ENCODE measurements at regions not wholly inside any gene's neighbourhood (a gene's known extent, or its start where the extent isn't known, plus 50 kb on each side); places are given as distances from the start of the nearest gene placed in this dataset.
A peak's percentile ranks its signal among the peaks of the same experiment; 100 is the strongest.
"Not testable (repeated sequence)": the region's sequence is repeated elsewhere in the genome, so short reads cannot be mapped to it uniquely, and the experiment has no call there.

GRCh38 chr11:45754741-45755140, 50.2 kb upstream of the SLC35C1 start:
- no peak for DNase-seq (ENCODE audit: low read depth, low spot score)

GRCh38 chr11:45754261-45754709, 50.7 kb upstream of the SLC35C1 start:
- peak; percentile 24 for DNase-seq (ENCODE audit: low read depth, low spot score)

GRCh38 chr11:45752106-45752505, 52.8 kb upstream of the SLC35C1 start:
- no peak for DNase-seq (ENCODE audit: low read depth, low spot score)

- peak; percentile 9 for DNase-seq (ENCODE audit: low read depth, low spot score)
Observed at GRCh38 chr11:45751430-45751829, 53.5 kb upstream of the SLC35C1 start.

- no peak for DNase-seq (ENCODE audit: low read depth, low spot score)
Observed at GRCh38 chr11:45750439-45750838, 54.5 kb upstream of the SLC35C1 start.

DNA sequence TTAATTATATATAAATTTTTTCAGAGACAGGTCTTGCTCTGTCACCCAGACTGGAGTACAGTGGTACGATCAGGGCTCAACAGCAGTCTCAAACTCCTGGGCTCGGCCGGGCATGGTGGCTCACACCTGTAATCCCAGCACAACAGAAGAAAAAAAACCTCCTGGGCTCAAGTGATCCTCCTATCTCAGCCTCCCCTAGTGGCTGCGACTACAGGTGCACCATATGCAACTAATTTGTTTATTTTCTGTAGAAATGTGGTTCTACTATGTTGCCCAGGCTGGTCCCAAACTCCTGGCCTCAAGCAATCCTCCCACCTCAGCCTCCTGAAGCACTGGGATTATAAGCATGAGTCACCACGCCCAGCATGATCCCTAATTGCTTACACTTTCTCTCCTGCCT, 56.1 kb upstream of the SLC35C1 start:
- no peak for DNase-seq (ENCODE audit: low read depth, low spot score)

DNA sequence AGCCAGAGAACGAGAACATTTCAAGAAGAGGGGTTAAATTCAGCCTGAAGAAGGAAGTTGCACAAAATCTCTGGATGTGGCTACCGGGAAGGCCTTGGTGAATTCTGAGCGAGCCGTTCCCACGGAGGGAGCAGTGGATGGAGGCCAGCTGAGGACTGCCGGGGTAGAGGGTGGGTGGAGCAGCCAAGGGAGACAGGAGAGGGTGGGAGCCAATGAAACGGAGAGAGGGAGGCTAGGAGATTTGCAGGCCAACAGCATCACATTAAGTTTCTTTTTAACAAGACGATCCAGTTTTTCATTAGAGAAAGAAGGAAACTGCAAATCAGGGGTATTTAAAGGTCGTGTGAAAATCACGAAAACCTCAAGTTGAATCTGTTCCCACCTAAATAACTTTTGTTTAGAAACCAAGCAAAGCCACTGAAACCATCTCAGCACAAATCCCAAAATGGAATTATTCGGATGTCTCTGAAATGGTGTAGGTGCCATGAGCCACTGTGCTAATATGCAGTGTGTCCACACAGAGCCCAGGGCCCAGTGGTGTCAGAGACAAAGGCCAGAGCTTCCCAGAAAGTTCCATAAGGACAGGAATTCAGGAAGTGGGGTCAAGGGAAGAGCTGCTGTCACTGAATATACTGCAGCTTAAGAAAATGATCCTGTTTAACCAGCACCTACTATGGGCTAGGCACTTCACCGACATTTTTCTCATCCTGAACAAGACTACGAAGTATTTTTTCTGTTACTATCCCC, 59.7 kb upstream of the SLC35C1 start:
- peak; percentile 58 for DNase-seq (ENCODE audit: low read depth, low spot score)

DNA sequence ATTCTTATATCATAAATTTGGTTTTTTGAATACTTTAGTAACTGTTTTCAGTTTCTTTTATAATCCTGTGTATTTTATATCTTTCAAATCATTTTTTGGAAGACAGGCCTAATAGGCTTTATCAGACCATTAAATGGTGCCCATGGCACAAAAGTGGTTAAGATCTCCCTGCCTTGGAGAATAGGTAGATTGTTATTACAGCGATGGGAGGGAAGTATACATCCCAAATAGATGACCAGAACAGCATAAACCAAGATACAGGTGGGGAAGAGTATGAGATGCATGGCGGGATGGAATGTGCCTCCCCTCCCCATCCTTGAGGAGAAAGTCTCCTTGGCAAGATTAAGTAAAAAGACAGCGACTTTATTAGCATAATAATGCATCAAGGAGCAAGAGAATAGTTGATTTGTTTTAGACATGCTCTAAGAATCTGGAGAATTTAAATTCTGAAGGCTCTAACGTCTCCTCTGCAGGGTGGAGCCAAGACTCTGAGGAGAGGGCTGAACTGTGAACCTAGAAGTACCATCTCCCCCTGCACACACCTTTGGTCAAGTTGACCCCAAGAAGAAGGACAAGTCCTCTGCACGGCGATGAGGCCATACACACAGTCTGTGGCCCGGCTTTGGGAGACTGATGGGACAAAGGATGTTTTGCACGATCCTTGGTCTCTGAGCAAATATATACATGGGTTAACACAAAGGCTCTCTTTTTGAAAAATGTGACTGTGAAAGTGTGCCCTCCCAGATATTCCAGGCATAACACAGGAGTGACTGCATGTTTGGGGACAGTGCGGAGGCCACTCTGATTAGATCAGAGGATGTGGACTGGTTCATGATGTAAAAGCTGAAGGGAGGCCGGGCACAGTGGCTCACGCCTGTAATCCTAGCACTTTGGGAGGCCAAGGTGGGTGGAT, 61.1 kb upstream of the SLC35C1 start:
- DNase-seq (ENCODE audit: low read depth, low spot score), result no peak

GRCh38 chr11:45741582-45741981, 63.4 kb upstream of the SLC35C1 start:
- DNase-seq (ENCODE audit: low read depth, low spot score), result no peak

- DNase-seq (ENCODE audit: low read depth, low spot score), result no peak
Observed at GRCh38 chr11:45741032-45741431, 63.9 kb upstream of the SLC35C1 start.

DNA sequence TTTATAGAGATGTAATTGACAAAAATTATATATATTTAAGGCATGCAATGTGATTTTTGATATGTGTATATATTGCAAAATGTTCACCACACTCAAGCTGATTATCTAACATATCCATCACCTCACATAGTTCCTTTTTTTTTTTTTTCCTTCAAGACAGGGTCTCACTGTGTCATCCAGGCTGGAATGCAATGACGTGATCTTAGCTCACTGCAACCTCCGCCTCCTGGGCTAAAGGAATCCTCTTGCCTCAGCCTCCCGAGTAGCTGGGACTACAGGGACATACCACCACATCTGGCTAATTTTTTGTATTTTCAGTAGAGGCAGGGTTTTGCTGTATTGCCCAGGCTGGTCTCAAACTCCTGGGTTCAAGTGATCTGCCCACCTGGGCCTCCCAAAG, 65.1 kb upstream of the SLC35C1 start:
- no peak for DNase-seq (ENCODE audit: low read depth, low spot score)

DNA sequence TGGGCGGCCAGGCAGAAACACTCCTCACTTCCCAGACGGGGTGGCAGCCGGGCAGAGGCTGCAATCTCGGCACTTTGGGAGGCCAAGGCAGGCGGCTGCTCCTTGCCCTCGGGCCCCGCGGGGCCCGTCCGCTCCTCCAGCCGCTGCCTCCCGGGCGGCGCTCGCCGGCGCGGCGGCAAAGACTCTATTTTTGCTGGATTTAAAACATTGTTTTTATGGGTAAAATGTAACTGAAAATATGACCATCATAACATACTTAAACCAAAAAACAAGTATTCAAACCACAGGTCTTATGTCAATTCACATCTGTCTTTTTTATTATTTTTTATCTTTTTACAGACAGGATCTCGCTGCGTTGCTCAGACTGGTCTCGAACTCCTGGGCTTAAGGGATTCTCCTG, 65.9 kb upstream of the SLC35C1 start:
- not testable (repeated sequence) for DNase-seq (ENCODE audit: low read depth, low spot score)

DNA sequence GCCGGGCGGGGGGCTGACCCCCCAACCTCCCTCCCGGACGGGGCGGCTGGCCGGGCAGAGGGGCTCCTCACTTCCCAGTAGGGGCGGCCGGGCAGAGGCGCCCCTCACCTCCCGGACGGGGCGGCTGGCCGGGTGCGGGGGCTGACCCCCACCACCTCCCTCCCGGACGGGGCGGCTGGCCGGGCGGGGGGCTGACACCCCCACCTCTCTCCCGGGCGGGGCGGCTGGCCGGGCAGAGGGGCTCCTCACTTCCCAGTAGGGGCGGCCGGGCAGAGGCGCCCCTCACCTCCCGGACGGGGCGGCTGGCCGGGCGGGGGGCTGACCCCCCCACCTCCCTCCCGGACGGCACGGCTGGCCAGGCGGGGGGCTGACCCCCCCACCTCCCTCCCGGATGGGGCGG, 66.8 kb upstream of the SLC35C1 start:
- not testable (repeated sequence) for DNase-seq (ENCODE audit: low read depth, low spot score)

GRCh38 chr11:45737056-45737455, 67.9 kb upstream of the SLC35C1 start:
- DNase-seq (ENCODE audit: low read depth, low spot score), result peak; percentile 29

DNA sequence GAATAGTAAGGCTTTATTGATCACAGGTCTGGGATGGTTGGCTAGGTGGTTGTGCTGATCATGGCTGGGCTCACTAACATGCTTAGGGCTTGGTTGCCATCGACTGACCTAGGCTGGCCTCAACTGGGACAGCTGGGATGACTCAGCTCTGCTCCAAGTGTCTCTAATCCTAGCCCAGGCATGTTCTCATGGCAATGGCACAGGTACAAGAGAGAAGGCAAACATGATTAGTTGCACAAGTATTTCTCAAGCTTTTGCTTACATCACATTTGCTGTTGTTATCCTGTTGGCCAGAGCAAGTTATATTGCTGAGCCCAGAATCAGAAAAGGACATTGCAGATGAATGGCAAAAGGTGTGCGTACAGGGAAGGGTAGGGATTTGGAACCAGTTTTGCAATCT, 68.5 kb upstream of the SLC35C1 start:
- DNase-seq (ENCODE audit: low read depth, low spot score), result peak; percentile 17

- DNase-seq (ENCODE audit: low read depth, low spot score), result no peak
Observed at GRCh38 chr11:45733176-45733575, 67.8 kb upstream of the CHST1 start.

DNA sequence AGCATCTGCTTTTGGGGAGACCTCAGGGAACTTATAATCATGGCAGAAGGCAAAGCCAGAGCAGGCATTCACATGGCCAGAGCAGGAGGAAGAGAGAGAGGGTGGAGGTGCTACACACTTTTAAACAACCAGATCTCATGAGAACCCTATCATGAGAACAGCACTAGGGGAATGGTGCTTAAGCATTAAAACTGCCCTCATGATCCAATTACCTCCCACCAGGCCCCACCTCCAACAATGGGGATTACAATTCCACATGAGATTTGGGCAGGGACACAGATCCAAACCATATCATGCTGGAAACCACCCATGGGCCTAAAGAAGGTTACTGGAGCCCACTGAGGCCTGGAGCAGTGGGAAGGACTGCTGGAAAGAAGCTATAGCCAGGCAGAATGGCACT, 66.9 kb upstream of the CHST1 start:
- DNase-seq (ENCODE audit: low read depth, low spot score), result no peak

- not testable (repeated sequence) for DNase-seq (ENCODE audit: low read depth, low spot score)
Observed at GRCh38 chr11:45731171-45731570, 65.7 kb upstream of the CHST1 start.

GRCh38 chr11:45730014-45730413, 64.6 kb upstream of the CHST1 start:
- DNase-seq (ENCODE audit: low read depth, low spot score), result no peak

DNA sequence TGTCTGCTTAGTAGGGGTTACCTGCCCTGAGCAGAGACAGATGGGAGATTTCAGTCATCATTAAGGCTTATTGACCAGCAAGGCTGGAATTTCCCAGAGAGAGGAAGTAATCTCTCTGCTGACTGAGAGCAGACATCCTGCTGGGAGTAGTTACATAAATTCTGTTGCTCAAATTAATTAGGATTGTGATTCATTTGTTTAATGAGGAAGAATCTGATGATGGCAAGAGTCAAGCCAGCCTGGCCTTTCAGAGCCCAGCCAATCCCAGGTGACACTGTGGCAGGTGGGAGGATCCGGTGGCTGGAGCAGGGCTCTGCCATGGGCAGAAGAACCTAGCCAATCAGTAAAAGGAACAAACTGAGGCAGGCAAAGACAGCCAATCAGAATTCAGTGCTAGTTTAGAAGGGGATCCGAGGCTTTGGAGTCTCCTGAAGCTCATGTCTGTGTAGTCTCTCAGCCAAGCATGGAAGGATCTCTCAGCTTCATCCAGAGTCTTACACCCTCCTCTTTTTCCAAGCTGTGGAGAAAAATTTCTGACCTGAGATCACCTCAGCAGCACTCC, 61.2 kb upstream of the CHST1 start:
- no peak for DNase-seq (ENCODE audit: low read depth, low spot score)

- DNase-seq (ENCODE audit: low read depth, low spot score), result no peak
Observed at GRCh38 chr11:45725776-45726492, 60.5 kb upstream of the CHST1 start.

GRCh38 chr11:45725121-45725520, 59.7 kb upstream of the CHST1 start:
- no peak for DNase-seq (ENCODE audit: low read depth, low spot score)
